ENCODE measurements at regions not wholly inside any gene's neighbourhood (a gene's known extent, or its start where the extent isn't known, plus 50 kb on each side); places are given as distances from the start of the nearest gene placed in this dataset.
"Not testable (repeated sequence)": the region's sequence is repeated elsewhere in the genome, so short reads cannot be mapped to it uniquely, and the experiment has no call there.

DNA sequence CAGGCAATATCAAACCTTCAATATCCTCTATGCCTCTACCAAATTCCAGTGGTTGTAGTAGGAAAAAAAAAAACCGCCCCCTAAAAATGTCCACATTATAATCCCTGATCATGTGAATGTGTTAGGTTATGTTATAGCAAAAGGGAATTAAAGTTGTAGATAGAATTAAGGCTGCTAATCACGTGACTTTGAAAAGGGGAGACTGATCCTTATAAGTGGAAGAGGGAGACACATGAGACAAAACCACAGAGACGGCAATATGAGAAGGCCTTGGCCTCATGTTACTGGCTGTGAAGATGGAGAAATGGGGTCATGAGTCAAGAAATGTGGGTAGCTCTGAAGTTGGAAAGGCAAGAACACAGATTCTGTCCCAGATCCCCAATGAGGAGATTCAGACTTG lies 1711.3 kb downstream of the KHDRBS2 start:
- not testable (repeated sequence) for H3K27me3 ChIP-seq (ENCODE audit: control insufficient read depth in 3 of 3, insufficient read depth in 3 of 3, low read length in 3 of 3); H3K27ac ChIP-seq (ENCODE audit: low read depth in 1 of 3, low read length in 2 of 3); H3K4me3 ChIP-seq (ENCODE audit: low read depth in 1 of 3, low read length in 3 of 3); DNase-seq; H3K36me3 ChIP-seq (ENCODE audit: control insufficient read depth in 3 of 3, insufficient read depth in 2 of 3, low read depth in 1 of 3, low read length in 3 of 3); FAIRE-seq; H3K9me3 ChIP-seq (ENCODE audit: control insufficient read depth in 2 of 2, insufficient read depth in 1 of 2, low read depth in 1 of 2, low read length in 1 of 2); H3K4me1 ChIP-seq (ENCODE audit: control insufficient read depth in 3 of 3, insufficient read depth in 2 of 3, low read depth in 1 of 3, low read length in 2 of 3)
- WGBS, 3 donors = 46 to 59% (median 51%) methylated on average over 3 of the region's 3 CpGs

DNA sequence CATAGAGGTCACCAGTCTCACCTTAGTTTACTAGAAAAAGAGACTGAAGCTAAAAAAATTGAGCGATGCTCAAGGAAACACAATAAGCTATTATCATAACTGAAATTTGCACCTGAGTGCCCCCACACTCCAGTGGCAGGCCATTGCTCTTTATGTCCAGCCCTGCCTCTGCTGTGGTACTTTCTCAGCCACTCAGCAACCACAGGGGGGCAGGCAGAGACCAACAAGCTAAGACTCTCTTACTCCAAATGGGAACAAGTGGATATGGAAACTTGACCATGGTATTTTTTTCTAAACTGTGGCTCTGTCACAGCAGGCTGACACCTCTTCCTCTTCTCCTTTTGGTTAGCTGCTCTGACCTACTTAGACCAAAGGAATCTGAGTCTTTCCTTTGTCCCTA lies 1713.4 kb downstream of the KHDRBS2 start:
- not testable (repeated sequence) for H3K27me3 ChIP-seq (ENCODE audit: control insufficient read depth in 3 of 3, insufficient read depth in 3 of 3, low read length in 3 of 3); H3K9me3 ChIP-seq (ENCODE audit: control insufficient read depth in 2 of 2, insufficient read depth in 1 of 2, low read depth in 1 of 2, low read length in 1 of 2); H3K4me1 ChIP-seq (ENCODE audit: control insufficient read depth in 3 of 3, insufficient read depth in 2 of 3, low read depth in 1 of 3, low read length in 2 of 3); H3K36me3 ChIP-seq (ENCODE audit: control insufficient read depth in 3 of 3, insufficient read depth in 2 of 3, low read depth in 1 of 3, low read length in 3 of 3); FAIRE-seq; H3K27ac ChIP-seq (ENCODE audit: low read depth in 1 of 3, low read length in 2 of 3); H3K4me3 ChIP-seq (ENCODE audit: low read depth in 1 of 3, low read length in 3 of 3)
- peak in 1 of 2 donors; percentile 2 for DNase-seq
- 83 to 96% (median 94%) methylated on average over 1 of the region's 1 CpG for WGBS, 3 donors

GRCh38 chr6:60571293-60572016 lies 1714.6 kb downstream of the KHDRBS2 start:
- H3K9me3 ChIP-seq (ENCODE audit: control insufficient read depth in 2 of 2, insufficient read depth in 1 of 2, low read depth in 1 of 2, low read length in 1 of 2); H3K36me3 ChIP-seq (ENCODE audit: control insufficient read depth in 3 of 3, insufficient read depth in 2 of 3, low read depth in 1 of 3, low read length in 3 of 3); H3K4me1 ChIP-seq (ENCODE audit: control insufficient read depth in 3 of 3, insufficient read depth in 2 of 3, low read depth in 1 of 3, low read length in 2 of 3); H3K4me3 ChIP-seq (ENCODE audit: low read depth in 1 of 3, low read length in 3 of 3); H3K27me3 ChIP-seq (ENCODE audit: control insufficient read depth in 3 of 3, insufficient read depth in 3 of 3, low read length in 3 of 3); H3K27ac ChIP-seq (ENCODE audit: low read depth in 1 of 3, low read length in 2 of 3); DNase-seq; FAIRE-seq: not testable (repeated sequence)
- WGBS, 3 donors = 52 to 72% (median 62%) methylated on average over 6 of the region's 6 CpGs

DNA sequence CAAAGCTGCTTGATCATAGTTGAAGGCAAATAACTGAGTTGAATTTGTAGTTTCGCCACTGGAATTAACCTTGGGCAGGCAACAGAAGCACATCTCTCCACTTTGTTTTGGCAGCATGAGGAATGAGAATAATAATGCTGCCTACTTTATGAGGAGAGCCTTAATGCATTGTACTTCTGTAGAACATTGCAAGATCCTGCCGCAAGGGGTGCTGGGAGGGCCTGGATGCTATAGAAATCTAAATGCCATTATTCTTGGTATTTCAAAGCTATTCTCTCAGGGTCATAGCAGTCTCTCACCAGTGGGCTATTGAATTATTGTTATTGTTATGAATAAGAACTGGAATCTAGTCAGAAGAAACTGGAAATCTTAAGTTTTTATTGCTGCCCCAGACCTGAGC lies 1715.4 kb downstream of the KHDRBS2 start:
- H3K4me3 ChIP-seq (ENCODE audit: low read depth in 1 of 3, low read length in 3 of 3); H3K27ac ChIP-seq (ENCODE audit: low read depth in 1 of 3, low read length in 2 of 3); DNase-seq; H3K9me3 ChIP-seq (ENCODE audit: control insufficient read depth in 2 of 2, insufficient read depth in 1 of 2, low read depth in 1 of 2, low read length in 1 of 2); FAIRE-seq; H3K36me3 ChIP-seq (ENCODE audit: control insufficient read depth in 3 of 3, insufficient read depth in 2 of 3, low read depth in 1 of 3, low read length in 3 of 3); H3K27me3 ChIP-seq (ENCODE audit: control insufficient read depth in 3 of 3, insufficient read depth in 3 of 3, low read length in 3 of 3); H3K4me1 ChIP-seq (ENCODE audit: control insufficient read depth in 3 of 3, insufficient read depth in 2 of 3, low read depth in 1 of 3, low read length in 2 of 3): not testable (repeated sequence)
- WGBS, 3 donors = 89 to 90% (median 89%) methylated on average over 2 of the region's 2 CpGs

GRCh38 chr6:60567447-60568187 lies 1718.4 kb downstream of the KHDRBS2 start:
- not testable (repeated sequence) for H3K9me3 ChIP-seq (ENCODE audit: control insufficient read depth in 2 of 2, insufficient read depth in 1 of 2, low read depth in 1 of 2, low read length in 1 of 2); H3K4me3 ChIP-seq (ENCODE audit: low read depth in 1 of 3, low read length in 3 of 3); H3K27ac ChIP-seq (ENCODE audit: low read depth in 1 of 3, low read length in 2 of 3); DNase-seq; FAIRE-seq; H3K27me3 ChIP-seq (ENCODE audit: control insufficient read depth in 3 of 3, insufficient read depth in 3 of 3, low read length in 3 of 3); H3K36me3 ChIP-seq (ENCODE audit: control insufficient read depth in 3 of 3, insufficient read depth in 2 of 3, low read depth in 1 of 3, low read length in 3 of 3); H3K4me1 ChIP-seq (ENCODE audit: control insufficient read depth in 3 of 3, insufficient read depth in 2 of 3, low read depth in 1 of 3, low read length in 2 of 3)
- 71 to 89% (median 86%) methylated on average over 1 of the region's 1 CpG for WGBS, 3 donors

GRCh38 chr6:60566387-60566786 lies 1719.6 kb downstream of the KHDRBS2 start:
- not testable (repeated sequence) for H3K9me3 ChIP-seq (ENCODE audit: control insufficient read depth in 2 of 2, insufficient read depth in 1 of 2, low read depth in 1 of 2, low read length in 1 of 2)

GRCh38 chr6:60559702-60560101 lies 1726.3 kb downstream of the KHDRBS2 start:
- 36 to 71% (median 61%) methylated on average over 1 of the region's 1 CpG for WGBS, 3 donors
- DNase-seq; H3K36me3 ChIP-seq (ENCODE audit: control insufficient read depth in 3 of 3, insufficient read depth in 2 of 3, low read depth in 1 of 3, low read length in 3 of 3); H3K4me3 ChIP-seq (ENCODE audit: low read depth in 1 of 3, low read length in 3 of 3); H3K27me3 ChIP-seq (ENCODE audit: control insufficient read depth in 3 of 3, insufficient read depth in 3 of 3, low read length in 3 of 3); FAIRE-seq; H3K4me1 ChIP-seq (ENCODE audit: control insufficient read depth in 3 of 3, insufficient read depth in 2 of 3, low read depth in 1 of 3, low read length in 2 of 3); H3K27ac ChIP-seq (ENCODE audit: low read depth in 1 of 3, low read length in 2 of 3); H3K9me3 ChIP-seq (ENCODE audit: control insufficient read depth in 2 of 2, insufficient read depth in 1 of 2, low read depth in 1 of 2, low read length in 1 of 2): not testable (repeated sequence)

More at GRCh38 chr6:60566387-60566786, 1719.6 kb downstream of the KHDRBS2 start:
- H3K36me3 ChIP-seq (ENCODE audit: control insufficient read depth in 3 of 3, insufficient read depth in 2 of 3, low read depth in 1 of 3, low read length in 3 of 3); H3K4me3 ChIP-seq (ENCODE audit: low read depth in 1 of 3, low read length in 3 of 3); H3K4me1 ChIP-seq (ENCODE audit: control insufficient read depth in 3 of 3, insufficient read depth in 2 of 3, low read depth in 1 of 3, low read length in 2 of 3); DNase-seq; H3K27ac ChIP-seq (ENCODE audit: low read depth in 1 of 3, low read length in 2 of 3); H3K27me3 ChIP-seq (ENCODE audit: control insufficient read depth in 3 of 3, insufficient read depth in 3 of 3, low read length in 3 of 3); FAIRE-seq: not testable (repeated sequence)
- WGBS, 3 donors = 51 to 83% (median 73%) methylated on average over 2 of the region's 2 CpGs

- DNase-seq; H3K4me3 ChIP-seq (ENCODE audit: low read depth in 1 of 3, low read length in 3 of 3); H3K9me3 ChIP-seq (ENCODE audit: control insufficient read depth in 2 of 2, insufficient read depth in 1 of 2, low read depth in 1 of 2, low read length in 1 of 2); H3K27ac ChIP-seq (ENCODE audit: low read depth in 1 of 3, low read length in 2 of 3); H3K4me1 ChIP-seq (ENCODE audit: control insufficient read depth in 3 of 3, insufficient read depth in 2 of 3, low read depth in 1 of 3, low read length in 2 of 3); H3K36me3 ChIP-seq (ENCODE audit: control insufficient read depth in 3 of 3, insufficient read depth in 2 of 3, low read depth in 1 of 3, low read length in 3 of 3); H3K27me3 ChIP-seq (ENCODE audit: control insufficient read depth in 3 of 3, insufficient read depth in 3 of 3, low read length in 3 of 3); FAIRE-seq: not testable (repeated sequence)
- WGBS, 3 donors = 55 to 63% (median 59%) methylated on average over 2 of the region's 2 CpGs
Measured at GRCh38 chr6:60547340-60547739, 1738.7 kb downstream of the KHDRBS2 start.
